Gastrocnemius medialis (tissue), 4 donors: ENCODE measurements at regions not wholly inside any gene's neighbourhood (a gene's known extent, or its start where the extent isn't known, plus 50 kb on each side); places are given as distances from the start of the nearest gene placed in this dataset.

Experiments
- CTCF ChIP-seq, 5 experiments: fragments of 450-650 bp in 3 of 5; fragments of 200-600 bp in 2 of 5; sonication (generic) in 2 of 5; IDR thresholded peaks in 4 of 5; conservative IDR thresholded peaks in 1 of 5; 1 replicate in 4 of 5; 2 replicates in 1 of 5; pipeline ENCODE4 v1.5.1; 2016 to 2019; ENCODE audit warnings: antibody characterized with exemption in 5 of 5, mild to moderate bottlenecking in 3 of 5, moderate library complexity in 3 of 5
- POLR2A ChIP-seq, 2 donors: fragments of 450-650 bp; IDR thresholded peaks; one replicate each; pipeline ENCODE4 v1.6.1; 2017; ENCODE audit warnings: antibody characterized with exemption in 2 of 2, mild to moderate bottlenecking in 2 of 2, moderate library complexity in 2 of 2

GRCh38 chr14:44625098-44625497 lies 118.0 kb upstream of the FSCB start:
- no peak for TF ChIP-seq CTCF (IDR thresholded peaks at IDR 0.05 in 4 of 5, conservative IDR thresholded peaks at IDR 0.05 in 1 of 5)
- TF ChIP-seq POLR2A (IDR thresholded peaks at IDR 0.05) = no peak
